H1 (cell line): ENCODE measurements at regions not wholly inside any gene's neighbourhood (a gene's known extent, or its start where the extent isn't known, plus 50 kb on each side); places are given as distances from the start of the nearest gene placed in this dataset.

Experiments
- CTCF ChIA-PET: fragments of 300-600 bp; sonication (Branson Sonifier 250); formaldehyde crosslinking; loops from one replicate; lab custom pipeline; 2021; ENCODE audit not compliant: partially characterized antibody; lab: Charles Lee
- POLR2A ChIA-PET: fragments of 300-600 bp; sonication (Branson Sonifier 250); formaldehyde crosslinking; loops from one replicate; lab custom pipeline; 2021; ENCODE audit warnings: inconsistent platforms; ENCODE audit not compliant: partially characterized antibody; lab: Charles Lee
- DNase-seq, 2 experiments: peaks; one replicate each; pipeline versions ENCODE4 v3.0.0 to v3.0.0-alpha.2; 2010 to 2022; ENCODE audit warnings: low spot score in 2 of 2, low read depth in 1 of 2, mixed read lengths in 1 of 2
- FAIRE-seq: peaks from 2 replicates; lab custom pipeline; 2011; peaks lifted over from hg19 to GRCh38; lab: Jason Lieb, UNC
- H2AFZ ChIP-seq: 2 replicates; pipeline ENCODE4 v1.8.1; 2012; ENCODE audit warnings: low read length, inconsistent platforms
- H2AK5ac ChIP-seq: 2 replicates; pipeline ENCODE4 v1.6.1; 2013; ENCODE audit warnings: low read depth, low read length
- H2BK120ac ChIP-seq: replicated peaks from 2 replicates; pipeline ENCODE3; 2013; ENCODE audit warnings: low read depth, low read length, inconsistent platforms
- H2BK12ac ChIP-seq: 2 replicates; pipeline ENCODE4 v1.6.1; 2013; ENCODE audit warnings: low read depth, low read length
- H2BK15ac ChIP-seq: 2 replicates; pipeline ENCODE4 v1.6.1; 2013; ENCODE audit warnings: low read length
- H2BK20ac ChIP-seq: 2 replicates; pipeline ENCODE4 v1.6.1; 2013; ENCODE audit warnings: low read length
- H2BK5ac ChIP-seq: 2 replicates; pipeline ENCODE4 v1.6.1; 2013; ENCODE audit warnings: low read depth, low read length
- H3K14ac ChIP-seq: 2 replicates; pipeline ENCODE4 v1.6.1; 2013; ENCODE audit warnings: inconsistent platforms; ENCODE audit not compliant: insufficient read length
- H3K18ac ChIP-seq: 2 replicates; pipeline ENCODE4 v1.6.1; 2013; ENCODE audit warnings: low read length; ENCODE audit errors: extremely low read depth
- H3K23ac ChIP-seq: 2 replicates; pipeline ENCODE4 v1.6.1; 2013; ENCODE audit warnings: inconsistent platforms; ENCODE audit not compliant: insufficient read length
- H3K23me2 ChIP-seq: 2 replicates; pipeline ENCODE4 v1.6.1; 2013; ENCODE audit warnings: low read depth, low read length
- H3K27ac ChIP-seq: 2 replicates; pipeline ENCODE4 v1.6.1; 2011; ENCODE audit warnings: low read depth, low read length, inconsistent platforms
- H3K27me3 ChIP-seq, 4 experiments: replicated peaks in 1 of 4; 1 replicate in 1 of 4; 2 replicates in 3 of 4; pipeline versions ENCODE4 v1.6.1 to v1.8.1; 2011 to 2013; ENCODE audit warnings: low read length in 3 of 4, mild to moderate bottlenecking in 3 of 4, inconsistent platforms in 2 of 4, mixed read lengths in 2 of 4, moderate library complexity in 1 of 4; ENCODE audit not compliant: control insufficient read depth in 3 of 4, insufficient read depth in 3 of 4; ENCODE audit errors: extremely low read depth in 1 of 4
- H3K36me3 ChIP-seq, 4 experiments: 2 replicates each; pipeline versions ENCODE4 v1.6.1 to v1.8.1; 2011 to 2013; ENCODE audit warnings: mild to moderate bottlenecking in 4 of 4, low read length in 3 of 4, moderate library complexity in 2 of 4, control low read depth in 1 of 4, inconsistent platforms in 1 of 4; ENCODE audit not compliant: insufficient read depth in 4 of 4, control insufficient read depth in 2 of 4
- H3K4ac ChIP-seq: replicated peaks from 2 replicates; pipeline ENCODE3; 2013; ENCODE audit warnings: low read length, low read depth, mixed read lengths, inconsistent platforms; ENCODE audit not compliant: insufficient read length
- H3K4me1 ChIP-seq, 4 experiments: replicated peaks in 1 of 4; 1 replicate in 1 of 4; 2 replicates in 3 of 4; pipeline versions ENCODE4 v1.6.1 to v1.8.1; 2011 to 2013; ENCODE audit warnings: low read length in 3 of 4, inconsistent platforms in 2 of 4, mixed read lengths in 1 of 4; ENCODE audit not compliant: insufficient read depth in 4 of 4, control insufficient read depth in 3 of 4
- H3K4me2 ChIP-seq, 2 experiments: 2 replicates each; pipeline versions ENCODE4 v1.6.1 to v1.8.1; 2011 to 2013; ENCODE audit warnings: low read depth in 2 of 2, low read length in 2 of 2, control low read depth in 1 of 2, inconsistent platforms in 1 of 2, mild to moderate bottlenecking in 1 of 2; ENCODE audit not compliant: insufficient read depth in 1 of 2
- H3K4me3 ChIP-seq, 4 experiments: fragments of 200-600, 300-600 bp in 1 of 4; sonication (generic), shearing (Covaris generic), sonication (Bioruptor Twin) in 1 of 4; 2 replicates each; pipeline versions ENCODE4 v1.5.1 to v1.8.1; 2011 to 2016; ENCODE audit warnings: low read length in 4 of 4, low read depth in 3 of 4, control low read depth in 2 of 4, inconsistent platforms in 2 of 4, mild to moderate bottlenecking in 2 of 4, mixed read lengths in 1 of 4, moderate library complexity in 1 of 4; ENCODE audit not compliant: insufficient read depth in 2 of 4; ENCODE audit errors: extremely low read depth in 1 of 4
- H3K56ac ChIP-seq: replicated peaks from 2 replicates; pipeline ENCODE3; 2013; ENCODE audit warnings: low read depth, mild to moderate bottlenecking, mixed read lengths, low read length, inconsistent platforms; ENCODE audit not compliant: insufficient read length
- H3K79me1 ChIP-seq: 2 replicates; pipeline ENCODE4 v1.6.1; 2013; ENCODE audit warnings: low read depth, low read length, control low read depth
- H3K79me2 ChIP-seq, 2 experiments: 2 replicates each; pipeline versions ENCODE4 v1.6.1 to v1.8.1; 2012 to 2013; ENCODE audit warnings: low read length in 2 of 2, mild to moderate bottlenecking in 2 of 2, inconsistent platforms in 1 of 2; ENCODE audit not compliant: insufficient read depth in 2 of 2, control insufficient read depth in 1 of 2
- H3K9ac ChIP-seq, 4 experiments: replicated peaks in 1 of 4; 1 replicate in 1 of 4; 2 replicates in 3 of 4; pipeline versions ENCODE4 v1.6.1 to v1.8.1; 2011 to 2013; ENCODE audit warnings: low read depth in 3 of 4, low read length in 3 of 4, control low read depth in 2 of 4, mild to moderate bottlenecking in 2 of 4, moderate library complexity in 2 of 4, inconsistent platforms in 1 of 4; ENCODE audit errors: extremely low read depth in 1 of 4
- H3K9me3 ChIP-seq, 2 experiments: 2 replicates each; pipeline versions ENCODE4 v1.6.1 to v1.8.1; 2012 to 2013; ENCODE audit warnings: mild to moderate bottlenecking in 2 of 2, moderate library complexity in 2 of 2, control low read depth in 1 of 2, inconsistent platforms in 1 of 2, low read depth in 1 of 2, low read length in 1 of 2, mixed read lengths in 1 of 2; ENCODE audit not compliant: insufficient read depth in 2 of 2
- H4K20me1 ChIP-seq, 2 experiments: replicated peaks in 1 of 2; 2 replicates each; pipeline versions ENCODE3 to v1.8.1; 2011 to 2013; ENCODE audit warnings: inconsistent platforms in 2 of 2, low read length in 2 of 2, mild to moderate bottlenecking in 1 of 2; ENCODE audit not compliant: insufficient read depth in 2 of 2, control insufficient read depth in 1 of 2
- H4K5ac ChIP-seq: 2 replicates; pipeline ENCODE4 v1.6.1; 2013; ENCODE audit warnings: low read length, low read depth, mixed read lengths, inconsistent platforms; ENCODE audit not compliant: insufficient read length
- H4K8ac ChIP-seq: 2 replicates; pipeline ENCODE4 v1.8.0; 2013; ENCODE audit warnings: mild to moderate bottlenecking, moderate library complexity, low read length, inconsistent platforms; ENCODE audit not compliant: insufficient read depth; ENCODE audit errors: extremely low read depth
- H4K91ac ChIP-seq: replicated peaks from 2 replicates; pipeline ENCODE3; 2013; ENCODE audit warnings: low read length, mixed read lengths, inconsistent platforms; ENCODE audit not compliant: insufficient read length
- ATF3 ChIP-seq: IDR thresholded peaks from 2 replicates; pipeline ENCODE4 v1.6.1; 2011; ENCODE audit warnings: low read depth, mild to moderate bottlenecking, low read length; ENCODE audit not compliant: insufficient read depth
- CBX5 ChIP-seq: fragments of 300-800, 300-1000 bp; sonication (generic); IDR thresholded peaks from 2 replicates; pipeline ENCODE4 v1.7.1; 2016; ENCODE audit warnings: antibody characterized with exemption, low read length, low read depth
- JUN ChIP-seq: IDR thresholded peaks from 2 replicates; pipeline ENCODE4 v1.6.1; 2011; ENCODE audit warnings: low read depth, mild to moderate bottlenecking, improper control_type of control experiment, low read length
- KDM5A ChIP-seq: fragments of 200-600 bp; IDR thresholded peaks from 2 replicates; pipeline ENCODE4 v1.7.1; 2012; ENCODE audit warnings: mild to moderate bottlenecking, low read length, inconsistent platforms, mixed read lengths
- MAFK ChIP-seq: IDR thresholded peaks from 2 replicates; pipeline ENCODE4 v1.6.1; 2012; ENCODE audit warnings: low read depth, mild to moderate bottlenecking, improper control_type of control experiment, low read length
- MAX ChIP-seq: IDR thresholded peaks from 2 replicates; pipeline ENCODE4 v1.6.1; 2012; ENCODE audit warnings: inconsistent platforms
- PHF8 ChIP-seq: fragments of 200-600 bp; sonication (generic); conservative IDR thresholded peaks from 2 replicates; pipeline ENCODE4 v1.7.1; 2012; ENCODE audit warnings: low read depth, mild to moderate bottlenecking, inconsistent platforms, low read length, moderate library complexity
- RAD21 ChIP-seq, 2 experiments: IDR thresholded peaks in 1 of 2; conservative IDR thresholded peaks in 1 of 2; 2 replicates each; pipeline ENCODE4 v1.6.1; 2011; ENCODE audit warnings: low read depth in 2 of 2, low read length in 2 of 2, improper control_type of control experiment in 1 of 2, inconsistent platforms in 1 of 2, mild to moderate bottlenecking in 1 of 2, moderate library complexity in 1 of 2
- RBBP5 ChIP-seq: IDR thresholded peaks from 2 replicates; pipeline ENCODE4 v1.7.1; 2012; ENCODE audit warnings: low read depth, mild to moderate bottlenecking, inconsistent platforms, low read length, moderate library complexity, borderline replicate concordance
- SP1 ChIP-seq: IDR thresholded peaks from 2 replicates; pipeline ENCODE4 v1.6.1; 2011; ENCODE audit warnings: low read depth, low read length
- SP2 ChIP-seq: IDR thresholded peaks from 2 replicates; pipeline ENCODE4 v1.6.1; 2012; ENCODE audit warnings: mild to moderate bottlenecking, low read length, inconsistent platforms
- TEAD4 ChIP-seq: IDR thresholded peaks from 2 replicates; pipeline ENCODE4 v1.6.1; 2012; ENCODE audit warnings: low read depth, low read length, inconsistent platforms, mixed read lengths
- WGBS, 2 experiments: shearing (Covaris generic) in 1 of 2; methylation state at CpG; one replicate each; pipeline versions ENCODE4 v1.1.6 to v1.1.7; 2013 to 2015; ENCODE audit warnings: low lambda C conversion rate in 2 of 2, mixed read lengths in 2 of 2, inconsistent platforms in 1 of 2, low coverage in 1 of 2, missing lambda C conversion rate in 1 of 2; ENCODE audit not compliant: insufficient replicate concordance in 2 of 2, insufficient coverage in 1 of 2, insufficient read length in 1 of 2; ENCODE audit errors: extremely low coverage in 1 of 2, missing lambda C conversion rate in 1 of 2; 5-methylcytosine and 5-hydroxymethylcytosine counted together

DNA sequence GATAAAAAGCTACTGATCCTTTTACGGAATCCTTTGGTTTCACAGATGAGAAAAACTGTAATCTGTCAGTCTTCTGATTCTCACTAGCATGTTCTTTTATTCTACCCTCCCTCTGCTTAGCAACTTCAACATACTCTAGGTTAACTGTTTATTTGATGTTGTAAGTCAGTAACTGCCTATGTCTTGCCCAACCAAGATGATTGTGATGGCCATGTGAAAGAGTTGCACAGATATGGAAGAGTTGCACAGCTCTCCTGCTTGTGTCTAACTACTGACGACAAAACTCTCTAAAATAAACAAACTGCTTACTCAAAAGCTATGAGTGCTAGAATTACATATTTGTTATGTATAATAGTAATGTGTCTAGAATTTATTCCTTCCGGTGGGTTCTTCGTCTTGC, 227.3 kb upstream of the DAB2 start:
- no peak overlapping the region for H2AFZ ChIP-seq
- no peak overlapping the region for H2BK15ac ChIP-seq
- no peaks in the 10 kb centered on the region for H3K4me1 ChIP-seq
- H2AK5ac ChIP-seq: no peak overlapping the region
- no peaks in the 10 kb centered on the region for H3K9me3 ChIP-seq
- WGBS, 2 experiments: 91% methylated on average over 4 of the region's 4 CpGs; no CpG with 5 or more reads in 1 of the 2 experiments
- H3K56ac ChIP-seq: no peak overlapping the region
- no peak overlapping the region for H3K27ac ChIP-seq
- POLR2A ChIA-PET: no interaction called here
- no peak overlapping the region for H3K23ac ChIP-seq
- H3K79me1 ChIP-seq: no peaks in the 10 kb centered on the region
- no peaks in the 10 kb centered on the region for H3K79me2 ChIP-seq
- H4K8ac ChIP-seq: no peak overlapping the region
- H4K5ac ChIP-seq: no peak overlapping the region
- H3K4me3 ChIP-seq: no peak overlapping the region
- no peaks in the 10 kb centered on the region for H3K36me3 ChIP-seq
- H3K14ac ChIP-seq: no peak overlapping the region
- H3K27me3 ChIP-seq: no peaks in the 10 kb centered on the region
- H3K18ac ChIP-seq: no peak overlapping the region
- CTCF ChIA-PET: interaction anchor here (1.4 kb wide), 2 partner anchors 81 to 276 kb away, joined by 3 read pairs; no protein-coding TSS in a partner anchor
- no peaks in the 10 kb centered on the region for H4K20me1 ChIP-seq
- H3K23me2 ChIP-seq: no peaks in the 10 kb centered on the region
- H4K91ac ChIP-seq: no peak overlapping the region
- no peak overlapping the region for H3K4me2 ChIP-seq
- no peak overlapping the region for H2BK120ac ChIP-seq
- no peak for TF ChIP-seq PHF8
- TF ChIP-seq MAFK: no peak
- no peak for TF ChIP-seq RBBP5
- TF ChIP-seq ATF3: no peak
- TF ChIP-seq CBX5: no peak
- no peak for TF ChIP-seq RAD21 (IDR thresholded peaks at IDR 0.05 in 1 of 2, conservative IDR thresholded peaks at IDR 0.05 in 1 of 2; ENCODE audit: low read depth in 2 of 2, low read length in 2 of 2)
- TF ChIP-seq KDM5A: no peak
- no peak for TF ChIP-seq SP2
- no peak for TF ChIP-seq TEAD4
- no peak for TF ChIP-seq MAX
- TF ChIP-seq JUN: no peak
- no peak for TF ChIP-seq SP1
- TF ChIP-seq, all 59 proteins: peak for 0
- no peak for DNase-seq
- no peak overlapping the region for H2BK20ac ChIP-seq
- FAIRE-seq: no peak
- no peak overlapping the region for H2BK5ac ChIP-seq
- H3K4ac ChIP-seq: no peak overlapping the region
- no peak overlapping the region for H2BK12ac ChIP-seq
- H3K9ac ChIP-seq: no peak overlapping the region
